ENCODE measurements at regions not wholly inside any gene's neighbourhood (a gene's known extent, or its start where the extent isn't known, plus 50 kb on each side); places are given as distances from the start of the nearest gene placed in this dataset.

- Histone ChIP-seq H3K27me3 (ENCODE audit: insufficient read depth, poor library complexity, severe bottlenecking) (no peaks in the 10 kb centered on the region), H3K27ac (ENCODE audit: poor library complexity, severe bottlenecking) (no peak overlapping the region), H3K9me3 (ENCODE audit: severe bottlenecking) (peaks cover 16% of the 10 kb centered on the region), H3K4me1 (ENCODE audit: insufficient read depth, poor library complexity, severe bottlenecking) (peaks cover 3% of the 10 kb centered on the region), H3K4me3 (ENCODE audit: severe bottlenecking) (no peak overlapping the region), H3K36me3 (ENCODE audit: low read depth) (no peaks in the 10 kb centered on the region)
- no peak for DNase-seq (ENCODE audit: low spot score)
- TF ChIP-seq, protein P1, sequence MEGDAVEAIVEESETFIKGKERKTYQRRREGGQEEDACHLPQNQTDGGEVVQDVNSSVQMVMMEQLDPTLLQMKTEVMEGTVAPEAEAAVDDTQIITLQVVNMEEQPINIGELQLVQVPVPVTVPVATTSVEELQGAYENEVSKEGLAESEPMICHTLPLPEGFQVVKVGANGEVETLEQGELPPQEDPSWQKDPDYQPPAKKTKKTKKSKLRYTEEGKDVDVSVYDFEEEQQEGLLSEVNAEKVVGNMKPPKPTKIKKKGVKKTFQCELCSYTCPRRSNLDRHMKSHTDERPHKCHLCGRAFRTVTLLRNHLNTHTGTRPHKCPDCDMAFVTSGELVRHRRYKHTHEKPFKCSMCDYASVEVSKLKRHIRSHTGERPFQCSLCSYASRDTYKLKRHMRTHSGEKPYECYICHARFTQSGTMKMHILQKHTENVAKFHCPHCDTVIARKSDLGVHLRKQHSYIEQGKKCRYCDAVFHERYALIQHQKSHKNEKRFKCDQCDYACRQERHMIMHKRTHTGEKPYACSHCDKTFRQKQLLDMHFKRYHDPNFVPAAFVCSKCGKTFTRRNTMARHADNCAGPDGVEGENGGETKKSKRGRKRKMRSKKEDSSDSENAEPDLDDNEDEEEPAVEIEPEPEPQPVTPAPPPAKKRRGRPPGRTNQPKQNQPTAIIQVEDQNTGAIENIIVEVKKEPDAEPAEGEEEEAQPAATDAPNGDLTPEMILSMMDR (IDR thresholded peaks at IDR 0.05; ENCODE audit: poor library complexity, severe bottlenecking): no peak
- ATAC-seq (ENCODE audit: low read depth): no peak
Observed at GRCh38 chr4:124910327-124910726, 197.8 kb upstream of the ANKRD50 start.

- Histone ChIP-seq H3K27ac (ENCODE audit: poor library complexity, severe bottlenecking) (no peak overlapping the region), H3K9me3 (ENCODE audit: severe bottlenecking) (peaks cover 11% of the 10 kb centered on the region), H3K27me3 (ENCODE audit: insufficient read depth, poor library complexity, severe bottlenecking) (no peaks in the 10 kb centered on the region), H3K4me1 (ENCODE audit: insufficient read depth, poor library complexity, severe bottlenecking) (peaks cover 24% of the 10 kb centered on the region), H3K36me3 (ENCODE audit: low read depth) (no peaks in the 10 kb centered on the region), H3K4me3 (ENCODE audit: severe bottlenecking) (no peak overlapping the region)
- DNase-seq (ENCODE audit: low spot score) (no peak), ATAC-seq (ENCODE audit: low read depth) (no peak)
- TF ChIP-seq, protein P1 (IDR thresholded peaks at IDR 0.05; ENCODE audit: poor library complexity, severe bottlenecking): no peak
Observed at GRCh38 chr4:124907881-124908280, 195.3 kb upstream of the ANKRD50 start.

- DNase-seq (ENCODE audit: low spot score) (no peak), ATAC-seq (ENCODE audit: low read depth) (no peak)
- TF ChIP-seq, protein P1 (IDR thresholded peaks at IDR 0.05; ENCODE audit: poor library complexity, severe bottlenecking): no peak
- Histone ChIP-seq H3K4me1 (ENCODE audit: insufficient read depth, poor library complexity, severe bottlenecking) (peaks cover 29% of the 10 kb centered on the region), H3K27ac (ENCODE audit: poor library complexity, severe bottlenecking) (peak overlapping the region; percentile 81), H3K36me3 (ENCODE audit: low read depth) (no peaks in the 10 kb centered on the region), H3K4me3 (ENCODE audit: severe bottlenecking) (no peak overlapping the region), H3K27me3 (ENCODE audit: insufficient read depth, poor library complexity, severe bottlenecking) (no peaks in the 10 kb centered on the region), H3K9me3 (ENCODE audit: severe bottlenecking) (no peaks in the 10 kb centered on the region)
Observed at GRCh38 chr4:124905441-124905840, 192.9 kb upstream of the ANKRD50 start.

DNA sequence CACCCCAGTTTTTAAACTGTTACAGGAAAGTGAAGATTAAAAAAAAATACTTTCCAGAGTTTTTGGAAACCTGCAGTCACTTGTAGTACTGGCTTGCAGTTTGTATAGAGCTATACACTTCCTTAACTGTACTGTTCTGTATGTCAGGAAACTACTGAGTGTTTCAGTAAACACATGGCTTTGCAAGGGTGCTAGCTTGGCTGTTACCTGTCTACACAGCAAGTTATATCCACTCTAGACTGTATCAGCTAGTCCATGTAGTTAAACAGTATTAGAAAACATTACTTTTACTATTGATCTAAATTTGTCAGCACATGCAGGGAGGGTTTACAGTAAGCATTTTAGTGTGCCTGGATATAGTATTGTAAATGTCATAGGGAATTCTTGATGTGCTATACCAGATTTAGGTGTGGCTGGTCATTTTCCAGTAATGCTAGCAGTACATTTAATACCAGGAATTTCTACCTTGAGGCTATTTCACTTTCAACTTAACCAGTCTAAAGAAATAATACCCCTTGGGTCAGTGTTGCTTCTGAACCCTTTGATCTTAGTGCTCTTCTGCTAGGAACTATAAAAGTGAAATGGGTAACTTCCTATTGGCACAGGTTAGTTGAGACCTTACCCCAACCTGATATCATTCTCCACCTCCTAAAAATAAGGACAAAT, 192.3 kb upstream of the ANKRD50 start:
- TF ChIP-seq, protein P1 (IDR thresholded peaks at IDR 0.05; ENCODE audit: poor library complexity, severe bottlenecking): no peak
- H3K36me3 ChIP-seq (ENCODE audit: low read depth): no peaks in the 10 kb centered on the region
- H3K27ac ChIP-seq (ENCODE audit: poor library complexity, severe bottlenecking): peak overlapping the region; percentile 81
- DNase-seq (ENCODE audit: low spot score) (no peak), ATAC-seq (ENCODE audit: low read depth) (peak; percentile 60)
- no peaks in the 10 kb centered on the region for H3K27me3 ChIP-seq (ENCODE audit: insufficient read depth, poor library complexity, severe bottlenecking)
- H3K9me3 ChIP-seq (ENCODE audit: severe bottlenecking): no peaks in the 10 kb centered on the region
- H3K4me1 ChIP-seq (ENCODE audit: insufficient read depth, poor library complexity, severe bottlenecking): peaks cover 34% of the 10 kb centered on the region
- H3K4me3 ChIP-seq (ENCODE audit: severe bottlenecking): no peak overlapping the region

GRCh38 chr4:124903995-124904722, 191.6 kb upstream of the ANKRD50 start:
- Histone ChIP-seq H3K27ac (ENCODE audit: poor library complexity, severe bottlenecking) (peak overlapping the region; percentile 81), H3K9me3 (ENCODE audit: severe bottlenecking) (no peaks in the 10 kb centered on the region), H3K27me3 (ENCODE audit: insufficient read depth, poor library complexity, severe bottlenecking) (no peaks in the 10 kb centered on the region), H3K4me3 (ENCODE audit: severe bottlenecking) (no peak overlapping the region), H3K36me3 (ENCODE audit: low read depth) (no peaks in the 10 kb centered on the region), H3K4me1 (ENCODE audit: insufficient read depth, poor library complexity, severe bottlenecking) (peaks cover 37% of the 10 kb centered on the region)
- ATAC-seq (ENCODE audit: low read depth) (peak; percentile 87), DNase-seq (ENCODE audit: low spot score) (no peak)
- TF ChIP-seq, protein P1 (IDR thresholded peaks at IDR 0.05; ENCODE audit: poor library complexity, severe bottlenecking): no peak

All from RWPE2 (cell line).